NCI-H82 treated with DMSO at 0.1 percent for 48 hours (cell line): ENCODE measurements at regions not wholly inside any gene's neighbourhood (a gene's known extent, or its start where the extent isn't known, plus 50 kb on each side); places are given as distances from the start of the nearest gene placed in this dataset.

Experiments
- DNase-seq: peaks from one replicate; lab custom pipeline; 2025; ENCODE audit not compliant: unreplicated experiment; lab: John Stamatoyannopoulos, UW

DNA sequence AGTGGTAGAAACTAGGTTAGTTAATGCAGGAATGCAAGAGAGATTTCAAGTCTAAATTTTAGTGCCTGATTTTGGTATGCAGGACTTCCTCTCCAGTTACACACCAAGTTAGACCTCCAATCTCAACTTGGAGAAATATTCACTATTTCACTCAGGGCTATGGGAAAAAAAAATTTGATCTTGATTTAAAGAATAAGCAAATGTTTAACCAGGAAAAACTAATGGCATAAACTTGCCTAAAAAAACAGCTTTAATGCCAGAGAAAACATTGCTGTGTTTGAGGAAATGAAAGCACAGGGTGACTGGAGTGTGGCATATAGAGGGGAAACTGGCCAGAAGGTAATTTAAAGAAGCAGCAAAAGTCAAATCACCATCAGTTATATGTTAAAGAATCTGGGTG, 575.4 kb upstream of the LRRC4C start:
- DNase-seq: no peak

DNA sequence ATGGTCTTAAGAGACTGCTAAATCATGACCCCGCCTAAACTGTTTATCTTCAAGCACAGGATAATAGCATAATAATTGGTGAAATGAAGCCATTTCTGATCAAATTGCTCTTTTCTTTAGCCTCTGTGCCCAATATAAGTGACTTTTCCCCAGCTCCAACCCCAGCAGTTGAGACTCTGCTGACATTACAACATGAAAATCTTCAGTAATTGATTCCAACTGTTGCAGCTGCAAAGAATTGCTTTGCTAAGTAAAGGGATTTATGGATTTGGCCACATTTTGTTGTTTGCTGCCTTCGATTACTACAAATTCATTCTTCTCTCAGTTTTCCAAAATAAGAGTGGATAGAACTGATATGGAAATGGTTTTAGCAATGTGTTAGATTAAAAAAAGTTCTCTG, 576.7 kb upstream of the LRRC4C start:
- DNase-seq: no peak

DNA sequence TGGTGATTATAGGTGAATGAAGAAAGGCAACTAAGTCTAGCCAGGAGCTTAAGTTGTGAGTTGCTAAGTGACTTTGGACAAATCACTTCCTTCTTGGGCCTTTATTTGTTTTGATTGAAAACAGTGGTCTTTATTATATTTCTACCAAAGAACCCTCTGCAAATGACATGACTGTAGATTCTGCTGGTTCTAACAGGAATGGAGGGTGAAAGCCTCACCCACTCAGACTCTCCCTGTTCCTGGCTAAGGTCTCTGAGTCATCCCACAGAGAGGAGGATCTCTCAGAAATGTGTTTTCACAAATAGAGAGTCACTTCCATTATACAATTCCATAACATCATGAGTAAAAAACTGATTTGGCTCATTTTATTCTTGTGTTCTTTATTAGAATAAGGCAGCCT, 583.9 kb upstream of the LRRC4C start:
- no peak for DNase-seq

DNA sequence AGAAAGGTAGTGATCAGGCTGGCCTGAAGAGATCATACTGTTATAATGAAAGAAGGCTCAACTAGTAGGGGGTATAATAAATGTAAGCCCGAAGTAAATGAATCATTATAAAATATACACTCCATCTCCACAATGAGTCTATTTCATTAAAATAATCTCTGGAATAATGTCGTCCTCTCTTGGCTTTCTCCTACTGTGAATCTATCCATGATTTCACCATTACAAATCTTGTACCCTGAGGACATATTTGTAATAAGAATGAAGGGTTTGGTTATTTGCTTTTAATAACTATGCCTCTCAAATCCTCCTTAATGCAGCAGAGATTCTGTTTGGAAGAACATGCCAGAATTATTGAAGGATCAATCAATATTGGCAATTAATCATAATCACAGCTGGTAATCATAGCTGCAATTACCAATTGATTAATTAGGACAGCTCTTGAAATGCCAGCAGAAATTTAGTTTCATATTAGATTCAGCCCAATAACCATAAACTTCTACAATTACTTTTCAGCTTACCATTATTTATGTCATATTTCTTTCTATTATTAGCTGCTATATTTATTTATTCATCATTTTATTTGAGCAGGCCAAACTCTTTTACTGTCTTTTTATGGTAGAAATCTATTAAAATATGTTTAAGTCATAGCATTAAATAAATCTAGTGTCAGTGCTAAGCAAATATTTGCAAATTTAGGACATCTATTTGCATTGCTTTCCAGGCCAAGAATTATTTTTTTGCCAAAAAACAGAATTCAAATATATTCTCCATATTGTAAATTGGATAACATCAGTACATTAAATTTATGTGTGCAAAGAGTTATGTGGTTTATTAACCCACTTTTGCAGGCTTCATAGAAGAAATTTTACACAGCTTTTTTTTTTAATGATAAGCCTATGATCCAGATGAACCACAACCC, 588.4 kb upstream of the LRRC4C start:
- DNase-seq: no peak

DNA sequence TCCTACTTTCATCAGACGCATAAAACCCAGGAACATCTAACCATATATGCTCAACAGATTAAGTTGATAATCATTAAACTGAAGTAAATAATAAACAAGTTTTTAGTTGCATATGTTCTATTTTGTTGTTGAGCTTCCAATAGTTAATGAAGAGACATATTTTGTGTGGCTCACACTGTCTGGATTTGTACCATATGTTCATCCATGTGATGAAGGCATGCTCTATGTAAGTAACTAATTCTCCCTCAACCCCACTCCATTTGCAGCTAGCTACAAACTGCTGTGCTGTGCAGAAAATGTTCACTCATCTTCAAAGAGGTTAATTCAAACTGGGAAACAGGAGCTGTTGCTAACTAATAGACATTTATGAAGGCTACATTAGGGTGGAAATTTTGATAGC, 589.7 kb upstream of the LRRC4C start:
- no peak for DNase-seq

DNA sequence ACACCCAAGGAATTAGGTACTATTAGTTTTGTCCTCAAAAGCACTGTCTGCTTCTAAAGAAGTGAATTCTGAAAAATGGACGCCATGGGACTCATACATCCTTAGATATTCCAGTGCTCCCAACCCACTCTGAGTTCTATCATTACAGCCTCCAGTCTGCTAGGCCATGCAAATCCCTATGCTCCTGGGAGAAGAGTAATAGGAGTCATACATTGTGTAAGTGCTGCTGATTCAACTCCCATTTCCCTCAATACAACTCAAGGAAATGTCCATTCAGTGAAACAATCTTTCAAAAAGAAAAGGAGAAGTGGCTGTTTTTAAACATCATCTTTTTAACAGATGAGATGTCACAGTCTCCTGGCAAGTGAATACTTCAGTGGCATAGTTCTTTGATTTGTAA, 590.2 kb upstream of the LRRC4C start:
- no peak for DNase-seq

DNA sequence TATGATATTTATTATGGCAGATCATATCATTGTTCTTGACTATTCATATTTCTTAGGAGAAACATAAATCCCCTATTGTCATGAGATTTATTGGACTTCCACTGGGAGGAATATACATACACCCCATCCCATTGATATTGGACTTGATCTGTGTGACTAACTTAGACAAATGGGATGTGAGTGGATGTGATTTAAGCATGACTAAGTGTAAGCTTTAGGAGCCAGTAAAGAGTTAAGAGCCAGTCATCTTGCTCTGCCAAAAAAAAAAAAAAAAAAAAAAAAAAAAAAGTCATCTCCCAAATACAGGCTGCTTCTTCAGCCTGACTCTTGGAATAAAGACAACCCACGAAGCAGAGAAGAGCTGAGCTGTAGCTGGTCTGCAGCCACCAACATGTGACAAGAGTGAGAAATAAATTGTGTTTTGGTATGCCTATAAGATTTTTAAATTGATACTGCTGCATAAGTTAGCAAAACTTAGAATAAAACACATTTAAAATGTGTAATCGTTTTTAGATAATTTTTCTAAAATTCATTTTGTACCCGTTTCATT, 595.0 kb upstream of the LRRC4C start:
- no peak for DNase-seq

DNA sequence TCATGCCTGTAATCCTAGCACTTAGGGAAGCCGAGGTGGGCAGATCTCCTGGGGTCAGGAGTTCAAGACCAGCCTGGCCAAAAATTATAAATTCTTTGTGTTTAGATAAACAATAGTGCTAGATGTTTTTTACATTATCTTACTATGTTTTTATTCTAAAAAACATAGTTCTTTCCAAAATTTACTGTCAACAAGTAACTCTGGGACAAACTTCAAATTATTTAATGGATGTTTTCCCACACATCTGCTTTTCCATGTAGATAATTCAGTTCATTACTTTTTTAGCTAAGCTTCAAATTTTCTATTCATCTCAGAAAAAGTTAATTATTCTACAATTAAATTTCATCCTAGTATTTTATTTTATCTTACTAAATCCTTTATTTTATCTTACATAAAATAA, 596.2 kb upstream of the LRRC4C start:
- DNase-seq: no peak

DNA sequence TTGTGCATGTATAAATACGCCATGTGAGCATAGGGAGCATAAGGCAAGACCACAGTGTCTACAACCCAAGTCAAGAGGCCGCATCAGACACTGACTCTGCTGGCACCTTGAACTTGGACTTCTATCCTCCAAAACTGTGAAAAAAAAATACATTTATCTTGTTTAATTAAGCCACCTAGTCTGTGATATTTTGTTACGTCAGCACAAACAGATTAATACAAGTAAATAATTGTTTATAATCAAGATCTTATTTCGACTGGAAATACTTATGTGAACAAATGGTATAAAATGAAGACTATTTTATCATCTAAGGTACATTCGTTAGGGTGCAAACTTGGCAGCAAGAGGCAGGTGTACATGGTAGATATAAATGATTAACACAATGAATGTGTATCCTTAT, 599.3 kb upstream of the LRRC4C start:
- DNase-seq: no peak

DNA sequence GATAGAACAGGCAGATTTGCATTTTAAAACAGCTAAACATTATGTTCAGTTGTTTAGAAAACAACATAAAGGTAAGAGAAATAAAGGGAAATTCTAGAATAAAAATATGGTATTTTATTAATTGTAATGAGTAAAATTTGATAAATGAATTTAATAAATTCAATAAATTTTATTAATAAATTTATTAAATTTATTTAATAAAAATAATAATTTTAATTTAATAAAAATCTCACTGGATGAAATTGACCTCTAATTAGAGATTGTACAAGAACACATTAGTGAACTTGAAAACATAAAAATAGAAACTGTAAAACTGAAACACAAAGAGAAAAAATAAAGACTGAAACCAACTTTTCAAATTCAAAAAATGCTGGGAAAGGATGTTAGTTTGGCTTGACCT, 605.7 kb upstream of the LRRC4C start:
- no peak for DNase-seq

DNA sequence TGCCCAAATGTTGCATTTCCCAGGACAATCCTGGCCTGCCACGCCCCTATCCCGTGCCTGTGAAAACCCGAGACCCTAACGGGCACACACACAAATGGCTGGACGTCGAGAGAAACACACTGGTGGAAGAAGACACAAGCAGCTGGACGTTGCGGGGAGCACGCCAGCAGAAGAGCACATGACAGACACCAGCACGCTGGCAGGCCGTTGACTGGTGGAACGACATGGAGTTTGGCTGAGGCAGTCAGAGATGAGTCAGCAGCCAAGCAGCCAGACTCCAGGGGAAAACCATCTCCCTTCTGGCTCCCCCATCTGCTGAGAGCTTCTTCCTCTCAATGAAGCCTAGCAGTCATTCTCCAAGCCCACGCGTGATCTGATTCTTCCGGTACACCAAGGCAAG, 606.7 kb upstream of the LRRC4C start:
- no peak for DNase-seq

DNA sequence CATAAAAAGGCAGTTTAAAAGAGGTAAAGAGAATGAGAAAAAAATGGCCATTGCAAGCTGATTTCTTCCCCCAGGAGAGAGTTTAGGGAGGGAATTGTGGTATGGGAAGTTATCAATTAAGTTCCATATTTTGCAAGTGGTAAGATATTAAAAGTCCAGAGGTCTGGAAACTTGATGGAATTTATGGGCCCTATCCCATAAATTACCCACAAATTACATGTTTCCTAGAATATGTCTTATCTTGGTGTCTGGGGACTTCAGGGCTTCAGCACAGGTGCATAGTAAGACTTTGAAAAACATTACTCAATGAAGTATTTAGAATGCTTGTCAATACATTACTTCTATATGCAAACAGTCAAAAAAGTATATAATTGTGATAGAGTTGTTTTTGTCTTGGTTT, 614.9 kb upstream of the LRRC4C start:
- DNase-seq: no peak

DNA sequence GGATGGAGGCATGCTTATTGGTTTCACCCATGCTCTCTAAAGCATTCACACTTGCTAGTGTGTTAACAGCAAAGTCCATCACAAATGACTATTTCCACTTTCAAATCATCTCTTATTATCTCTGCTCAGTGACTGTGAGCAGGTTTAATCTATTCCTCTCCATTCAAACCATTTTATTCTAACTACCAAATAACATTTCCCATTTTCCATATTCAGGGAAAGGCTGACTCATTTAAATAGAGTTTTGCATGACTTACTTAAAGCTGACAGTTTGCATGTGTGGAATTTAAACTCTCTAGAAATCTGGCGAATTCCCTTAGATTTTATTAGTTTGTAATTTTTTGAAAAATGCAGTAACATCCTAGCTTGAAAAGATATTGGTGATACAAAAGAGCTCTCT, 615.7 kb upstream of the LRRC4C start:
- DNase-seq: no peak

DNA sequence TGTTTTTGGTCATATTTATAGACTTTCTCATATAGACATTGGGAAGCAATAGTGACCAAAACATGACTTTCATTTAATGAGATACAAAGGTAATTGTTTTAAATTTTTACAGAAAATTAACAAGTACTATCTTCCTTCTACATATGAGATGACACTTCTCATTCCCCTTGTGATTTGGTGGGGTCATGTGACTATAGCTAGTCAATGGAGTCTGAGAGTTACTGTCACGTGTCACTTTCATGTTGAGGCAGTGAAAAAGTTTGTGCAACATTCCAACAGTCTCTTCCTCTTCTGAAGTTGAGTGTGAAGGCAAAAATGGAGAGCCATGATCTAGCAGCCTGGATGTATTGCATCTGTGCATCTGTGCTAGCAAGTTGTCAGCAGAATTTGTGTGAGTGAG, 618.3 kb upstream of the LRRC4C start:
- no peak for DNase-seq

DNA sequence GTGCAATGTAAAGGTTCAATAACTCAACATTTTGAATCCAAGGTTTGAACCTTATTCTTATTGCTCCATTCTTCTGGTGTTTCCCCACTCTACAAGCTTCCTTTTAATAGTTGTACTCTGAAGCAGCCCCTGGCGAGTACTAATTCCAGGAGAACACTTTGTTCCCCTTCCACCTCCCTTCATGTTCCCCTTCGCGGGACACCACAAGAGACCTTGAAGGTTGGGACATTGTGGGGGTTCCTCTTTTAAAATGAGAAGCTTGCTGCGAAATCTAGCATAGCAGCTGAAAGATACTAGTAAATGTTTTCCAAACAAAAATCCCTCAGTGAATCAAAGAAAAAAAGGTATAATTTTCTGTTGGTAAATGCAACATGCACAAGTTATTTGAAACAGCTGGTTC, 626.3 kb upstream of the LRRC4C start:
- DNase-seq: no peak

DNA sequence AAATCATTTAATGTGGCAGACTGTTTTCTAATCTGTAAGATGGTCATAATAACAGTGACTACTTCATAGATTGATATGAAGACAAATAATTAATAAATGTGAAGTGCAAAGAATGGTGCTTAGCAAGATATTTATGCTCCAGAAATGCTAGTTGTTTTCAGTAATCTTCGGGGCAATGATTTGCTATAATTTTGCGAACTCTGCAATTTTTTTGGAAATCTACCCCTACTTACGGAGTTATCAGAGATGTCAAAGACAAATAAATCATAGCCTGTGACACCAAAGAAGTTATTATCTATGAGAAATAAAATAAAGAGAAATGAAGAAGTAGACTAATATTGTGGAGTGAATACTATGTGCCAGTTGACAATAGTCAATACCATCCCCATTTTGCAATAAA, 634.1 kb upstream of the LRRC4C start:
- no peak for DNase-seq

DNA sequence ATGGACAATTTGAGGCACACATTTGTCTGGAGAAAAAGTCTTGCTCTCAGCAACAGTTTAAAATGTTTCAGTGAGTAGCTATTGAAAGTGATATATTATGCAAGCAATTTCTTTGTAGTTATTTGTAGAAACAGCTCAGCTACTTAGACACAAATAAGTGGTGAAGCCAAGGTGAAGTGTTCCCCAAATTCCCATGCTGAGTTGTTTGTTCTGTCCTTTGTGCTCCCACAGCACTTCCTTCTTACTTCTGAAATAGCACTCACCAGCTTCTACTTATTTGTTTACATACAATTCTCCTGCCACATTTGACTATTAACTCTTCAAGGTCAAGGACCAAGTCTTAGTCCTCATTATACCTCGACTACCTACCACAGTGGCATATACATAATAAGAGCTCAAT, 638.6 kb upstream of the LRRC4C start:
- DNase-seq: no peak

DNA sequence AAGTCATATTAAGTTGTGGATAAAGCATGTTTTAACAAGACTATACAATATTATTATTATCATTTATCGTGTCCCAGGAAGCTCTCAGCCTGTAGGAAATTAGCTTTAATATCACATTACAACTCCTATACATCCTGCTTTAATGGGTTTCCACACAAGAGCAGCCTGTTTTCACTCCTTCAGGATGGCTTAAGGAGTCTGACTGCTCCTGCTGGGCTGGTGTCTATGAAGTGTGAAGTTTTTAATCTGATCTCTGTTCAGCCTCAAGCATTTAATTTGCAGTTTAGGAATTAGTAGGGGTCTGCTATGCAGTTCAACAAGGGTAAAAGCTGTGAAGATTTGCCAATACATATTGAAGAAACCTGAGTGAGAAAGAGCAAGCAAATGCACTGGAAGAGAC, 653.4 kb upstream of the LRRC4C start:
- no peak for DNase-seq

DNA sequence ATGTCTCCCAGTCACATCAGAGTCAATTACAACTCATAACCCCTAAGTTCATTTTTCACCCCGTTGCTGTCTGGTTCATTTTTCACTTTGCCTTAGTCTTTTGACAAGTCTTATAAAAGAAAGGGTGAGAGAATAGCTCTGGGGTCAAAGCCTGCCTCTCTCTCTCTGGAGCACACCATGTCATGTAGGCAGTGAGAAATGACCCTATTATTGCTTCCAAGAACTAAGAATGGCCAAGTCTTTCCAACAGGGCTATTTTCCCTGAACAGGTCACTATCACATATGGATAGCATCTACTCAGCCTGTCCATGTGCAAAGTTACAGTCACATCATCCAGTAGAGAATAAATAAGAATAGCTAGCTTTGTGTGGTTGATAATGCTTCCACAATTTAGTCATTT, 655.5 kb upstream of the LRRC4C start:
- DNase-seq: no peak

DNA sequence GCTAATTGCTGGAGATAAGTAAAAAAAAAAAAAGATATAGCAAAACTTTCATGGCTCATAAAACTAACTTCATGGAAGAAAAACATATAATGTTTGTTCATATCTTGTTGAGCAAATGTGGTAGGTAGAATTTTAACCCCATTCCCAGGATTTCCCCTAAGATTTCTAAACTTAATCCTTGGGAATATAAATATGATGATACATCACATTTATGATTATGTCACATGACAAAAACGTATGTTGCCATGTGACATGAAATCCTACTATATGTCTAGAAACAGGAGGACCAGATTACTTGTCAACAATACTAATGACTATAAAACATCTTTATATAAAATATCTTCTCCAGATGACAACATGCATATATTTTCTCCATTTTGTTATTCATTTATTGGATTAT, 679.0 kb upstream of the LRRC4C start:
- DNase-seq: no peak

DNA sequence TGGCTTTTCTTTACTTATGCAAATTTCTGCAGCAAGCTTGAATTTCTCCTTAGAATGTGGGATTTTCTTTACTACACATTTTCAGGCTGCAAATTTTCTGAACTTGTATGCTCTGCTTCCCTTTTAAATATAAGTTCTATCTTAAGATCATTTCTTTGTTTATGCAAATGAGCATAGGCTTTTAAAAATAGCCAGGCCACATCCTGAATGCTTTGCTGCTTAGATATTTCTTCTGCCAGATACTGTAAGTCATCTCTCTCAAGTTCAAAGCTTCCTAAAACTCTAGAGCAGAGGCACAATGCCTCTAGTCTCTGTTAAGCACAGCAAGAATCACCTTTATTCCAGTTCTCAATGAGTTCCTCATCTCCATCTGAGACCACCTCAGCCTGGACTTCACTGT, 685.9 kb upstream of the LRRC4C start:
- DNase-seq: no peak

DNA sequence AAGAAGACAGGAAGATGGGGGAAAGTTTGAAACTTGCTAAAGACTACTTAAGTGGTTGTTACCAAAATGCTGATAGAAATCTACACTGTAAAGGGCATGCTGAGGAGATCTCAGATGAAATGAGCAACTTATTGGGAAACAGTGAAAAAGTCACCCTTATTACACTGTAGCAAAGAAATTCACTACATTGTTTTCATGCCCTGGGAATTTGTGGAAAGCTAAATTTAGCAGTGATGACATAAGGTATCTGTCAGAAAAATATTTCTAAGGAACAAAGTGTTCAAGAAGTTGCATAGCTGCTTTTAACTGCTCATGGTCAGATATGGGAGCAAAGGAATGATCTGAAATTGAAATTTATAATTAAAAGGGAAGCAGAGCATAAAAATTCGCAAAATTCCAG, 702.4 kb upstream of the LRRC4C start:
- DNase-seq: no peak

DNA sequence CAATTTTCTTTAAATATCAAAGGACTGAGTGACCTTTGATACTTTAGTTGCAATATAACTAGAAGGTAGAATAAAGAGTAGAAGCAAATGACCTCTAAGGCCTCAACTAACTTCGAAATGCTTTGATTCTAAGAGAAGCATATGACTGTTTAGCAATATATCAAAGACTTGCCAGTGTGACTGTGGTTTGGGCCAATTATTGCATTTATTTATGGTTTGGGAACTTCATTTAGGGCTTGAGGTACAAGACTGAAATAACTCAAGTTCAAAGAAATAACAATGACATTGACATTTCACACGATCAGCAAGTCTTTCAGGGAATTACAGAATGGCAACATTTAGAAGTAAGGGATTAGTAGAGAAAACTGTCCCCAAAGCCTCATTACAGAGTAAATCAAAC, 709.7 kb upstream of the LRRC4C start:
- DNase-seq: no peak
